ENCODE measurements at regions not wholly inside any gene's neighbourhood (a gene's known extent, or its start where the extent isn't known, plus 50 kb on each side); places are given as distances from the start of the nearest gene placed in this dataset.

DNA sequence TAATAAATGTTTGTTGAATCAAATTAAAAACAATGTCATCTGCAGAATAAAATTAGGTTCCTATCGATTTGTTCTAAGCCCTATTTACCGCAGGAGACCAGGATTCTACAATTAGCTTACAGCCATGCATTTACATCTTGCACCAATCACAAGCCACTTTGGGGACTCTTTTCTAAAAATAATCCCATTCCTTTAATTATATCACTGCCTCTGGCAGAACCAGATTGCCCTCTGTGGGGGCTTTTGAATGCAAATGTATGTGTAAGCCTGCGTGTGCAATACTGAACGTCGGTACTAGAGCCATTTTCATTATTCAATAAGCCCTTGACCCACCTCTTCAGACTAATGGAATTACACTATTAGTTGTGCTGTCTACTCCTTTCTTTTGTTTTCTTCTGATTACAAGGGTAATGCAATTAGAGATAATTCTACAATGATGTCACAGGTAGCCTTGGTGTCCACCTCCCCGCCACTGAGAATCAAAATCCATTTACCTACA is 391.3 kb upstream of the XYLT1 start:
- H3K9me3 ChIP-seq = no peaks in the 10 kb centered on the region
- H3K27me3 ChIP-seq = no peaks in the 10 kb centered on the region
- no peak for TF ChIP-seq POLR2AphosphoS5 (IDR thresholded peaks at IDR 0.05)
- no peak for TF ChIP-seq POLR2A (IDR thresholded peaks at IDR 0.05)
- TF ChIP-seq, protein P1, sequence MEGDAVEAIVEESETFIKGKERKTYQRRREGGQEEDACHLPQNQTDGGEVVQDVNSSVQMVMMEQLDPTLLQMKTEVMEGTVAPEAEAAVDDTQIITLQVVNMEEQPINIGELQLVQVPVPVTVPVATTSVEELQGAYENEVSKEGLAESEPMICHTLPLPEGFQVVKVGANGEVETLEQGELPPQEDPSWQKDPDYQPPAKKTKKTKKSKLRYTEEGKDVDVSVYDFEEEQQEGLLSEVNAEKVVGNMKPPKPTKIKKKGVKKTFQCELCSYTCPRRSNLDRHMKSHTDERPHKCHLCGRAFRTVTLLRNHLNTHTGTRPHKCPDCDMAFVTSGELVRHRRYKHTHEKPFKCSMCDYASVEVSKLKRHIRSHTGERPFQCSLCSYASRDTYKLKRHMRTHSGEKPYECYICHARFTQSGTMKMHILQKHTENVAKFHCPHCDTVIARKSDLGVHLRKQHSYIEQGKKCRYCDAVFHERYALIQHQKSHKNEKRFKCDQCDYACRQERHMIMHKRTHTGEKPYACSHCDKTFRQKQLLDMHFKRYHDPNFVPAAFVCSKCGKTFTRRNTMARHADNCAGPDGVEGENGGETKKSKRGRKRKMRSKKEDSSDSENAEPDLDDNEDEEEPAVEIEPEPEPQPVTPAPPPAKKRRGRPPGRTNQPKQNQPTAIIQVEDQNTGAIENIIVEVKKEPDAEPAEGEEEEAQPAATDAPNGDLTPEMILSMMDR (IDR thresholded peaks at IDR 0.05) = no peak
- no peaks in the 10 kb centered on the region for H3K4me1 ChIP-seq
- intact Hi-C loops (cut with DNase I; ENCODE audit: low total_unique reads) = no loop called here
- no peaks in the 10 kb centered on the region for H3K36me3 ChIP-seq
- no peak overlapping the region for H3K4me3 ChIP-seq
- H3K27ac ChIP-seq = no peak overlapping the region
- DNase-seq (ENCODE audit: low spot score in 2 of 2) = no peak

DNA sequence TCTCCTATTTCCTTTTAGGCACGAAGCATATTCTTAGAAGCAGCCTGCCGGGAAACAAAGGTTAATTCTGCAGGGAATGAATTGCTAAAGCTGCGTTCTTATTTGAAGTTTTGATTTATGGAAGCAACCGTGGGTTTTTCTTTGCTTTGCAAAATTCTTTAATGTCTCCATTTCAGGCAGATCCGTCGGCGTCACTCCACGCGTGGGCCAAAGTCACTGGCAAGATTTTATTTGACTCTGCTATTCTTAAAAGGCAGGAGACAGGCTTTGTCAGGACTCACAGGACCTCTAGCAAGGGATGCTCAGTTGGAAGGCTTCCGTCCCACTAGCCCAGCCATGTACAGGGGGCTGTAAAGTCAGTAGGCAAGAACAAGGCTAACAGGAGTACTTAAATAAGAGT is 387.3 kb upstream of the XYLT1 start:
- intact Hi-C loops (cut with DNase I; ENCODE audit: low total_unique reads) = no loop called here
- no peak overlapping the region for H3K4me3 ChIP-seq

DNA sequence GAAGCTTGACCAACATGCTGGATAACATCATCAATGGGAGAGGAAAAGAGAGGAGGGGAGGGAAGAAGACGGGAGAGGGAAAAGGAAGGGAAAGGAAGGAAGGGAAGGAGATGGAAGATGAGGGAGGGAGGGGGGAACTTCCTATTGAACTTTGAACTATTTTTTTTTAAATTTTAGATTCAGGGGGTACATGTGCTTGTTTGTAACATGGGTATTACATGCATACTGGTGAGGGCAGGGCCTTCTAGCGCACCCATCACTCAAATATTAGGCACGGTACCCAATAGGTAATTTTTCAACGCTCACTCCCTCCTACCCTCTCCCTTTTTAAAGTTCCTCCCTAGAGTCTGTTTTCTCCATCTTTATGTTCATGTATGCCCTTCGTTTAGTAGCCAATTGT is 383.2 kb upstream of the XYLT1 start:
- no peak overlapping the region for H3K27ac ChIP-seq
- no peak overlapping the region for H3K4me3 ChIP-seq
- no peaks in the 10 kb centered on the region for H3K4me1 ChIP-seq
- TF ChIP-seq POLR2A (IDR thresholded peaks at IDR 0.05) = no peak
- H3K27me3 ChIP-seq = peaks cover 0 to 1% of the 10 kb centered on the region in 2 donors
- intact Hi-C loops (cut with DNase I; ENCODE audit: low total_unique reads) = no loop called here
- H3K36me3 ChIP-seq = no peaks in the 10 kb centered on the region
- no peak for DNase-seq (ENCODE audit: low spot score in 2 of 2)
- H3K9me3 ChIP-seq = peaks cover 0 to 4% of the 10 kb centered on the region in 2 donors

More for the DNA sequence above, 387.3 kb upstream of the XYLT1 start:
- Histone ChIP-seq H3K36me3 (no peaks in the 10 kb centered on the region), H3K9me3 (peaks cover 0 to 4% of the 10 kb centered on the region in 2 donors), H3K4me1 (no peaks in the 10 kb centered on the region), H3K27ac (no peak overlapping the region), H3K27me3 (no peaks in the 10 kb centered on the region)
- TF ChIP-seq, protein P1 (IDR thresholded peaks at IDR 0.05) = no peak
- TF ChIP-seq POLR2A (IDR thresholded peaks at IDR 0.05) (no peak), POLR2AphosphoS5 (IDR thresholded peaks at IDR 0.05) (no peak)
- DNase-seq (ENCODE audit: low spot score in 2 of 2) = no peak

DNA sequence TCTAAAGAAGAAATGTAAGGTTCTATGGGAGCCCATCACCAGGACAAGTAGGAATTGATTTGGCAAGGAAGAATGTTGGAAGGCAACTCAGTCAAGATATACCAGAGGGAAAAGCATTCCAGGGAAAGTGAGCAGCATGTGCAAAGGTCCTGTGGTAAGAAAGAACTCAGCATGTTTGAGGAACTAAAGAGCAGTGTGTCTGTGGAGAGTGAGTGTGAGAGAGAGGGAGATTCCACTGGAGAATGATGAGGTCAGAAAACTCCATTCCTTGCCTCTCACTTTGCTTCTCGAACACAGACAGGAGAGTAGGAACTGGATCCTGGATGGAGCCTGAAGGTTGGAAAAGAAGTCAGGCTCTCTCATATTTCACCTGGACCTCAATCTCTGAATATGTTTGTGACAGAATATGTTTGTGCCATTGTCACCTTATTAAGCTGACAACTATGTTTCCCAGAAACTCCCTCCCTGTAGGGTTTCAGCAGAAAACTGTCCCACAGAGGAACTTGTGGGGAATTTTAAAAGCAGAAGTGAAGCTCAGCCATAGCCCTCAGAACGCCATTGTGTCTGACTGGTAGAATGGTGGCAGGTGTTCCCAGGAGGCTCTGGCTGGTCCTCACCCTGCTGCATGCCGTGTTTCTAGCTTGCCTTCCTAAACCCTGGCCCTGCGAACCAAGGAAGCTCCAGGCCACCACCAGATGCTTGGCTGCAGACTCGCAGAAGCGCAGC is 382.4 kb upstream of the XYLT1 start:
- no peak overlapping the region for H3K27ac ChIP-seq
- no peaks in the 10 kb centered on the region for H3K36me3 ChIP-seq
- no peaks in the 10 kb centered on the region for H3K4me1 ChIP-seq
- intact Hi-C loops (cut with DNase I; ENCODE audit: low total_unique reads) = no loop called here
- H3K27me3 ChIP-seq = peaks cover 0 to 3% of the 10 kb centered on the region in 2 donors
- DNase-seq (ENCODE audit: low spot score in 2 of 2) = no peak
- TF ChIP-seq POLR2A (IDR thresholded peaks at IDR 0.05) (no peak), POLR2AphosphoS5 (IDR thresholded peaks at IDR 0.05) (no peak)
- TF ChIP-seq, protein P1 (IDR thresholded peaks at IDR 0.05) = no peak
- peaks cover 0 to 4% of the 10 kb centered on the region in 2 donors for H3K9me3 ChIP-seq
- H3K4me3 ChIP-seq = no peak overlapping the region

DNA sequence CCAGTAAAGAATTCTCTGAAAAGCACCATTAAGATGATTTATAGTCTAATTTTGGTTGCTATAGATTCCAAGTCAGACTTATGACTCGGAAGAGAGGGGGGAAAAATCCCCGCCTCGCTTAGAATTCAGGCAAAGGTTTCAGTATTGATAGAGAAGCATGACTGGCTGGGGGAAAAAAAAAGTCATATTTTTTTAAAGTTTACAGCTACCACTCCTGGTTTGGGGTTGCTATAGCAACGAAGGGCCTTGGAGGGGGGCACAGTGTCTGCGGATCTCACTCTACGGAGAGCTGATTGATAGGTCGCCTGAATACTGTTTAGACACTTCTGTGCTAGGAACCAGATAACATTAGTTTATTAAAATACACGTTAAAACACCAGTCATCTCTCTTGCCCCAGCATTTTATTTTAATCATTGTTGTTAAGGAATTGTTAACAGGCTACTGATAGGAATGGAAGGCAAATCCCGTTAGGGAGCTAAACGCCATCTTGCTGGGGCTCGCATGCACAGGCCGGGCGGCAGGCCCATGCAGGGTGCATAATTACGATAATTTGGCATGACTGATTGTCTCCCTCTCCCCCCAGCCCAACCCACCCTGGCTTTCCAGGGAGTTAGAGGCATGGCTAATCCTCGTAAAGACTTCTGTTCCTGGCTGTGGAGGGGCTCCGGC is 380.0 kb upstream of the XYLT1 start:
- H3K27ac ChIP-seq = no peak overlapping the region
- intact Hi-C loops (cut with DNase I; ENCODE audit: low total_unique reads) = no loop called here
- TF ChIP-seq, protein P1 (IDR thresholded peaks at IDR 0.05) = no peak
- no peak for TF ChIP-seq POLR2A (IDR thresholded peaks at IDR 0.05)
- TF ChIP-seq POLR2AphosphoS5 (IDR thresholded peaks at IDR 0.05) = no peak
- no peaks in the 10 kb centered on the region for H3K4me1 ChIP-seq
- H3K9me3 ChIP-seq = peaks cover 0 to 4% of the 10 kb centered on the region in 2 donors
- H3K27me3 ChIP-seq = peaks cover 0 to 3% of the 10 kb centered on the region in 2 donors
- DNase-seq (ENCODE audit: low spot score in 2 of 2) = no peak
- H3K4me3 ChIP-seq = no peak overlapping the region
- no peaks in the 10 kb centered on the region for H3K36me3 ChIP-seq

Data from breast epithelium (tissue), 4 donors.